Upper lobe of left lung (tissue), 4 donors: ENCODE measurements at regions not wholly inside any gene's neighbourhood (a gene's known extent, or its start where the extent isn't known, plus 50 kb on each side); places are given as distances from the start of the nearest gene placed in this dataset.

Experiments
- CTCF ChIP-seq, 6 experiments: fragments of 450-650 bp in 4 of 6; fragments of 200-600 bp in 2 of 6; sonication (generic) in 2 of 6; IDR thresholded peaks; one replicate each; pipeline ENCODE4 v1.5.1; 2016 to 2019; ENCODE audit warnings: antibody characterized with exemption in 6 of 6
- POLR2A ChIP-seq, 4 donors: fragments of 450-650 bp; IDR thresholded peaks; one replicate each; pipeline ENCODE4 v1.5.1; 2016 to 2017; ENCODE audit warnings: antibody characterized with exemption in 4 of 4, mild to moderate bottlenecking in 2 of 4
- POLR2AphosphoS5 ChIP-seq, 2 donors: sonication (generic); formaldehyde crosslinking; IDR thresholded peaks; one replicate each; pipeline ENCODE4 v1.5.1; 2017; ENCODE audit warnings: antibody characterized with exemption in 2 of 2

GRCh38 chr15:70459312-70459711 lies 304.0 kb downstream of the UACA start:
- no peak for TF ChIP-seq CTCF (IDR thresholded peaks at IDR 0.05)
- no peak for TF ChIP-seq POLR2A (IDR thresholded peaks at IDR 0.05)
- no peak for TF ChIP-seq POLR2AphosphoS5 (IDR thresholded peaks at IDR 0.05)
